ENCODE measurements at regions not wholly inside any gene's neighbourhood (a gene's known extent, or its start where the extent isn't known, plus 50 kb on each side); places are given as distances from the start of the nearest gene placed in this dataset.

GRCh38 chr3:117255736-117256135 is 546.2 kb downstream of the TUSC7 start:
- TF ChIP-seq GATA2 (IDR thresholded peaks at IDR 0.05; ENCODE audit: low read depth, low read length) (no peak), GATA3 (IDR thresholded peaks at IDR 0.05; ENCODE audit: low read depth, low read length) (no peak)
